ENCODE measurements at regions not wholly inside any gene's neighbourhood (a gene's known extent, or its start where the extent isn't known, plus 50 kb on each side); places are given as distances from the start of the nearest gene placed in this dataset.

GRCh38 chr1:38481871-38482826 is 377.4 kb downstream of the RRAGC start:
- TF ChIP-seq YY1 (IDR thresholded peaks at IDR 0.05; ENCODE audit: insufficient read depth, insufficient read length) (no peak), ZNF274 (IDR thresholded peaks at IDR 0.05; ENCODE audit: low read depth, low read length) (no peak), SUZ12 (IDR thresholded peaks at IDR 0.05; ENCODE audit: extremely low read depth, insufficient read depth, insufficient read length) (no peak)
